SK-N-SH treated with all-trans-retinoic acid at 6 μM for 48 hours (cell line): ENCODE measurements at regions not wholly inside any gene's neighbourhood (a gene's known extent, or its start where the extent isn't known, plus 50 kb on each side); places are given as distances from the start of the nearest gene placed in this dataset.
"Not testable (repeated sequence)": the region's sequence is repeated elsewhere in the genome, so short reads cannot be mapped to it uniquely, and the experiment has no call there.

Experiments used
- BACH2 ChIP-seq: fragments of 250-450 bp; sonication (Bioruptor Pico); IDR thresholded peaks from 2 replicates; pipeline ENCODE4 v1.9.0; 2021; ENCODE audit warnings: mild to moderate bottlenecking, borderline replicate concordance
- PATZ1 ChIP-seq: fragments of 250-450 bp; sonication (Bioruptor Pico); IDR thresholded peaks from 2 replicates; pipeline ENCODE4 v1.8.0; 2020; ENCODE audit warnings: mild to moderate bottlenecking, moderate library complexity, borderline replicate concordance
- TOX ChIP-seq: fragments of 250-450 bp; sonication (Bioruptor Pico); IDR thresholded peaks from 2 replicates; pipeline ENCODE4 v1.8.0; 2021; ENCODE audit warnings: mild to moderate bottlenecking, moderate library complexity, borderline replicate concordance
- TF ChIP-seq, protein P1 (sequence below): fragments of 250-450 bp; sonication (Bioruptor Pico); IDR thresholded peaks from 2 replicates; pipeline ENCODE4 v1.5.0; 2020; ENCODE audit warnings: mild to moderate bottlenecking, moderate library complexity

GRCh38 chr16:35216261-35216660 is 1756.8 kb downstream of the TP53TG3F start:
- not testable (repeated sequence) for TF ChIP-seq PATZ1 (CRISPR knock-in tag); BACH2 (CRISPR knock-in tag); TOX
- TF ChIP-seq, protein P1, sequence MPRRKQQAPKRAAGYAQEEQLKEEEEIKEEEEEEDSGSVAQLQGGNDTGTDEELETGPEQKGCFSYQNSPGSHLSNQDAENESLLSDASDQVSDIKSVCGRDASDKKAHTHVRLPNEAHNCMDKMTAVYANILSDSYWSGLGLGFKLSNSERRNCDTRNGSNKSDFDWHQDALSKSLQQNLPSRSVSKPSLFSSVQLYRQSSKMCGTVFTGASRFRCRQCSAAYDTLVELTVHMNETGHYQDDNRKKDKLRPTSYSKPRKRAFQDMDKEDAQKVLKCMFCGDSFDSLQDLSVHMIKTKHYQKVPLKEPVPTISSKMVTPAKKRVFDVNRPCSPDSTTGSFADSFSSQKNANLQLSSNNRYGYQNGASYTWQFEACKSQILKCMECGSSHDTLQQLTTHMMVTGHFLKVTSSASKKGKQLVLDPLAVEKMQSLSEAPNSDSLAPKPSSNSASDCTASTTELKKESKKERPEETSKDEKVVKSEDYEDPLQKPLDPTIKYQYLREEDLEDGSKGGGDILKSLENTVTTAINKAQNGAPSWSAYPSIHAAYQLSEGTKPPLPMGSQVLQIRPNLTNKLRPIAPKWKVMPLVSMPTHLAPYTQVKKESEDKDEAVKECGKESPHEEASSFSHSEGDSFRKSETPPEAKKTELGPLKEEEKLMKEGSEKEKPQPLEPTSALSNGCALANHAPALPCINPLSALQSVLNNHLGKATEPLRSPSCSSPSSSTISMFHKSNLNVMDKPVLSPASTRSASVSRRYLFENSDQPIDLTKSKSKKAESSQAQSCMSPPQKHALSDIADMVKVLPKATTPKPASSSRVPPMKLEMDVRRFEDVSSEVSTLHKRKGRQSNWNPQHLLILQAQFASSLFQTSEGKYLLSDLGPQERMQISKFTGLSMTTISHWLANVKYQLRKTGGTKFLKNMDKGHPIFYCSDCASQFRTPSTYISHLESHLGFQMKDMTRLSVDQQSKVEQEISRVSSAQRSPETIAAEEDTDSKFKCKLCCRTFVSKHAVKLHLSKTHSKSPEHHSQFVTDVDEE = not testable (repeated sequence)
